GM12873 (cell line): ENCODE measurements at regions not wholly inside any gene's neighbourhood (a gene's known extent, or its start where the extent isn't known, plus 50 kb on each side); places are given as distances from the start of the nearest gene placed in this dataset.

Source experiments
- TF ChIP-seq, protein P1 (sequence below): IDR thresholded peaks from 2 replicates; pipeline ENCODE4 v1.5.1; 2012; ENCODE audit warnings: low read depth, mild to moderate bottlenecking, moderate library complexity, low read length, control low read depth; ENCODE audit not compliant: insufficient read depth; ENCODE audit errors: missing control alignments

DNA sequence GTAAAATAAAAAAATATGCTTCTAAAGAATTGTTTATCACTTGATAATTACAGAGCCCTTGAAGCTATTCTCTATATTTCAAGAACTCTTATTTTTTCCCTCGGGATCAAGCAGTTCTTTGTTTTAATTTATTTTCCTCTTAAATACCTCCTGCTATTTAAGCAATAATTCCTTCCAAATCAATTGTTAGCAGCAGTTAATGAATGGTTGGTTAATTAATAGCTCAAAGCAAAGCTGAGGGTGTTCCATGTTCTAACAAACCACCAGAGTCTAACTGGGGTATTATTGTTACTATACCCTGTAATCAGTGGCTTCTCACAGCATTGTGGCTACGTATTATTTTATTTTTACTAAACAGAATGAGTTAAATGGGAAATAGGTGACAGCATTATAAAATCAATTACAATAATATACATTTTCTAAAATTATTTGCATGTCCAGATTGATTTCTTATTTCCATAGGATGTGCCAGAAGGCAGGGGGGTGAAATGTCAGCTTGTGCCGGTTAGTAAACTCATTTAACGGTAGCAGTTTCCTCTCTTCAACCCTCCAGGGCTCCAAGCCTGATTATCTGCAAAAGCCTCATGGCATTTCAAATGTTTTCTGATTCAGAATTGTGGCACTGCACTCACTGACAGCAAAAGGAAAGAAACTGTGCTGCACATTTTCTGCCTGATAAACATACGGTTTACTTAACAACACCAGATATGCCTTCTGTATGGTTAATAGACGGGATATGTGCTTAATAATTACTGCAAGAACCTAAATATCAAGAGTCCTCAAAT lies 286.9 kb upstream of the EMCN start:
- TF ChIP-seq, protein P1, sequence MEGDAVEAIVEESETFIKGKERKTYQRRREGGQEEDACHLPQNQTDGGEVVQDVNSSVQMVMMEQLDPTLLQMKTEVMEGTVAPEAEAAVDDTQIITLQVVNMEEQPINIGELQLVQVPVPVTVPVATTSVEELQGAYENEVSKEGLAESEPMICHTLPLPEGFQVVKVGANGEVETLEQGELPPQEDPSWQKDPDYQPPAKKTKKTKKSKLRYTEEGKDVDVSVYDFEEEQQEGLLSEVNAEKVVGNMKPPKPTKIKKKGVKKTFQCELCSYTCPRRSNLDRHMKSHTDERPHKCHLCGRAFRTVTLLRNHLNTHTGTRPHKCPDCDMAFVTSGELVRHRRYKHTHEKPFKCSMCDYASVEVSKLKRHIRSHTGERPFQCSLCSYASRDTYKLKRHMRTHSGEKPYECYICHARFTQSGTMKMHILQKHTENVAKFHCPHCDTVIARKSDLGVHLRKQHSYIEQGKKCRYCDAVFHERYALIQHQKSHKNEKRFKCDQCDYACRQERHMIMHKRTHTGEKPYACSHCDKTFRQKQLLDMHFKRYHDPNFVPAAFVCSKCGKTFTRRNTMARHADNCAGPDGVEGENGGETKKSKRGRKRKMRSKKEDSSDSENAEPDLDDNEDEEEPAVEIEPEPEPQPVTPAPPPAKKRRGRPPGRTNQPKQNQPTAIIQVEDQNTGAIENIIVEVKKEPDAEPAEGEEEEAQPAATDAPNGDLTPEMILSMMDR = no peak

DNA sequence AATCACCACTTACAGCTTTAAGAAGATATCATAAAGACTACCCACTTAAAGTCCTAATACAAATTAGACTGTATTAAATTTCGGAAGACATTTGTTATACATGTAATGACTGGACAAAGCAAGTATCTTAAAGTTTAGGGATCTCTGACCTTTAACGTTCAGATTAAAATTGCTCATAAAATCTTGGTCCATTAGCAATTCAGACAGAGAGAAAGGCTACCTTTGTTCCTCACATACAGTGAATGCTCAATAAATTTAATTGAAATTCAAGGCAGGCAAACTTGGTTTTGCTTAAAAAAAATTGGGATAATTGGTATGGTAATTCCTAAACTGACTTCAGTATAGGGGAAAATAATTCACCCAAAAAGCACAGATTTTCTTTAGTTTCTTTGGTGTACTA lies 285.9 kb upstream of the EMCN start:
- TF ChIP-seq, protein P1 = no peak

DNA sequence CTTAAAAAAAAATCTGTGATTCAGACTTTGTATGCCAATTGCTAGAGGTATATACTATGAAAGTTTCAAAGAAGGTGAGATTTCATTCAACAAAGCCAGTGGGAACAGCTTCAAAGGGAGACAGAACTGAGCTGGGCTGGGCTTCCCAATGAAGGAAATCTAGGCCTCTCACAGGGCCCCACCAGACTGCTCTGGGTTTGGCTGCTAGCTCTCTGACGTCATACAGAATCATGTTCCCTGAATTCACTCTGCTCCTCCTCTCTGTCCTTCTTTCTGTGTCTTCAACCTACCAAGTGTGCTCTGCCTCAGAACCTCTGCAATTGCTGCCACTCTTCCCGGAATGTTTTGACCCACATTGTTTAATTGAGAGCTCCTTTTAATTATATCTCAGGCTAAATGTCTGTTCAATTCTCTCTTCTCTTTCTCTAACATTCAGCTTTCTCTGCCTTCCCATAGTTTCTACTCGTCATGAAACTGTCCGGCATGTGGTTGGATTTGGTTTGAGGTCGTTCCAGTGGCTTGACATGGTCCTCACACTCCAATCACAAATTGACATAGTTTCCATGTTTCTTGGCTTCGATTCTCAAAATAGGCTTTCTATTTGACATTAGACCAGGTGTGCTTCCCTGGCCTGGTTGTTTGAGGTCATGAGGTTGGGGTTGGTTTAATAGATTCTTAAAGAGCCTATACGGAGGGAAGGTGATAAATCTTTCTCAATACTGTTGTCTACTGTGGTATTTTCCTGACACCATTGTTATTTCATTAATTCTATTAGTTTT lies 282.1 kb upstream of the EMCN start:
- TF ChIP-seq, protein P1 = no peak

DNA sequence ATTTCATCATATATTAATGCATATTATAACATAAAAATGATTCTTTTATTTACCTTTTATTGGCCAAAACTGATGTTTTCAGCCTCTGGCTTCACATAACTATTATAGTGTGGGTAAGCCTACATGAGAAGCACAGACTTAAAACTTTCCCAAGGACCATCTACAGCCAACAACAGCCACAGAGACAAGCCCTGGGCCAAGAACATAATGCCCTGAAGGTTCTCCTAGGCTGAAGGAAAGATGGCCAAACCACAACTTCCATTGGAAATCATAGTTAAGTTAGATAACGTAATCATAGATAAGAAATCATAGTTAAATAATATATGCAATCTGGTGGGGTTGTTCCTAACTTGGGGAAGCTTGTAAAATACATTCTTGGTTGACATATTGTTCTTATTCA lies 280.0 kb upstream of the EMCN start:
- TF ChIP-seq, protein P1 = no peak

DNA sequence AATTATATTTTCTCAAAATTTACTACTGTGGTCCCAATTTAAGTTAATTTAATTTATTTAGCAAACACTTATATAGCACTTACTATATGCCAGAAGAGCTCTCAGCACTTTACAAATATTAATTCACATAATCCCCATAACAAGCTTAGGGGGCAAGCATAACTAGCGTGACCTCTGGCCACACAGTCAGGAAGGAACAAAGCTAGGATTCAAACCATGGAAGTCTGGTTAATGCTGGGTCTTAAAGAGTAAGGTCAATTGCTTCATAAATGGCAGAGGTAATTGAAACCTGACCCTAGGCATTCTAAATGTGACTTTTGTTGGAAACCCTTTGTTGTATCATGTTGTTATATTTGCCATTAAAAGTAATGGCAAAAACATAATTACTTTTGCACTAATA lies 279.5 kb upstream of the EMCN start:
- TF ChIP-seq, protein P1 = no peak

DNA sequence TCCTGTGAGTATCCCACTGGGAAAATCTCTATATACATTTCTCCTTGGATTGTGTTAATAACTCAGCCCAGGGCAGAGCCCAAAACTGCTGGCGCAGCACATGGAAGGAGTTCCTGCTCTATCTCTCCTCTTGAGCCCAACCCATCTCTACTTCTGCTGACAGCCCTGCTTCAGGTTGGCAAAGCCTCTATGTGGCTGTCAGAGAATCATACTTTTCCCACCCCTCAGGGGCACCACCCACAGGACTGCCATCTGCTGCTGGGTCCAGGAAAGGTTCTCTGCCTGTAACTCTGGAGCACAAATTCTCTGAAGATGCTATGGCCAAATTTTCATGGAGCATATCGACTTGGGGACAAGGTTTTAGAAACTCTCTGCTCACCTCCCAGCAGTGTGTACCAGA lies 278.5 kb upstream of the EMCN start:
- TF ChIP-seq, protein P1 = no peak

DNA sequence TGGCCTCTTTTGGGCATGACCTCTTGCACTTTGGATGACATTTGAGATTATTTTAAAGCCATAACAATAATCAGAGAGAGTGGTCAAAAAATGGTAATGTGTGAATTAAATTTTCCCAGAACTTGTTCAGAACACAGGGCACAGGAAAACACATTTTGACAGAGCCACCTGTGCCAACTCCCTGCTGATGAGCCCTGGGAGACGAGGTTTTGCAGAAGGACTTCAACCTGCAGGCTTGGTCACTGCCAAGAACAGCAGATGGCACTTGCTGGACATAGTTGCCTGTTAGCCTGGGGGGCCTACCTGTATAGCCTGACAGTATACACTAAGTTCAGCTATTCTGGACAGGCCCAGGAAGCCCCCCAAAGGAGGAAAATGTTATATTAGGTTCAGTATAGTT lies 277.8 kb upstream of the EMCN start:
- TF ChIP-seq, protein P1 = no peak
